LNCAP (cell line): ENCODE measurements at regions not wholly inside any gene's neighbourhood (a gene's known extent, or its start where the extent isn't known, plus 50 kb on each side); places are given as distances from the start of the nearest gene placed in this dataset.
A peak's percentile ranks its signal among the peaks of the same experiment; 100 is the strongest.

Experiments used
- CTCF ChIP-seq: fragments of 450-650 bp; IDR thresholded peaks from 2 replicates; pipeline ENCODE4 v1.5.1; 2017; ENCODE audit warnings: mild to moderate bottlenecking

- no peak for TF ChIP-seq CTCF
Measured at GRCh38 chr3:197458906-197459470, 96.8 kb downstream of the BDH1 start.

DNA sequence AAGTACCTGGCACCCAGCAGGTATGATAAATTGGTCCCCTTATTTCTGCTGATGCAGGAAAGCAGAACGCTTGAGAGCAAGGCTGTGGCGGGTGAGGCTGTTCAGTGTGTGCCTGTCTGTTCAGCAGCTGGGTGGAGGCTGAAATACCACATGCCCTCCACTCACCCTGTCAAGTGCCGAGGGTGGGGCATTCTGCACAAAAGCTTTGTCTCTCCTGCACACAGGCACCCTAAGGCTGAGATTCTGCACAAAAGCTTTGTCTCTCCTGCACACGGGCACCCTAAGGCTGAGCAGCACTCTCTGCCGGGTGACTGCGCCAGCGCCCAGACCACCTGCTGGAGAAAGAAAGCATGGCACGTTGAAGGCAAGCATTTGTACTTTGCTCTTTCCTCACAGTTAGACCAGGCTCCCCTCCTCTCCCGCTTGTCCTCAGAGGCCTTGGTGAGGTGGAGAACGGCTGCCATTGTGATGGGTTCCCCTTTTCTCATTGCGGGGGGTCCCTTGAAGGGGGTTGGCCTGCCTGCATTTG is 97.5 kb downstream of the BDH1 start:
- no peak for TF ChIP-seq CTCF

- TF ChIP-seq CTCF = no peak
Measured at GRCh38 chr3:197456261-197457091, 99.3 kb downstream of the BDH1 start.

GRCh38 chr3:197454014-197454413 is 101.8 kb downstream of the BDH1 start:
- TF ChIP-seq CTCF = peak; percentile 33; the same call in 1 of the 2 replicates

DNA sequence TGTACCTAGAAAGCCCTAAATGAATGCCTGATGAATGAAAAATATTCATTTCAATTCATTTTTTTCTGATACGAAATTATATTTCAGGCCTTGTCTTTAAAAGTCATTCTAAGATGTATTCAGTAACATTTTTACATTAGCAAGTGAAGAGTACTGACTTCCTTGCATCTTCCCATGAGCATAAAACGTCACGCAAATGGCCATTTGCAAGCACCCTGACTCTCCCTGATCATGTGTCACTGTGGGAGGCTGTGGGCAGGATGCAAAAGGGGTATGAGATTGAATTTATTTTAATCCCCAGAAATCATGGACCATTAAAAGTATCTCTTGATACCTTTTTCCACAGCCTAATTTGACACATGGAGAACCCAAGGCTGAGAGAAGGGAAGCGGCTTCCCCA is 105.0 kb downstream of the BDH1 start:
- no peak for TF ChIP-seq CTCF

GRCh38 chr3:197450308-197450707 is 105.5 kb downstream of the BDH1 start:
- no peak for TF ChIP-seq CTCF

GRCh38 chr3:197447057-197447456 is 108.7 kb downstream of the BDH1 start:
- TF ChIP-seq CTCF = no peak
